HK-2 (cell line): ENCODE measurements at regions not wholly inside any gene's neighbourhood (a gene's known extent, or its start where the extent isn't known, plus 50 kb on each side); places are given as distances from the start of the nearest gene placed in this dataset.
"Not testable (repeated sequence)": the region's sequence is repeated elsewhere in the genome, so short reads cannot be mapped to it uniquely, and the experiment has no call there.

Source experiments
- DNase-seq: peaks from one replicate; pipeline ENCODE4 v3.0.0-alpha.2; 2018; ENCODE audit not compliant: unreplicated experiment

GRCh38 chr3:22759636-22760310 is 443.4 kb upstream of the UBE2E2 start:
- no peak for DNase-seq

GRCh38 chr3:22765679-22766078 is 437.4 kb upstream of the UBE2E2 start:
- no peak for DNase-seq

GRCh38 chr3:22777834-22778233 is 425.3 kb upstream of the UBE2E2 start:
- DNase-seq, result no peak

GRCh38 chr3:22779737-22780136 is 423.4 kb upstream of the UBE2E2 start:
- DNase-seq, result no peak

- no peak for DNase-seq
Measured at GRCh38 chr3:22792533-22792932, 410.6 kb upstream of the UBE2E2 start.

- DNase-seq, result no peak
Measured at GRCh38 chr3:22795917-22796316, 407.2 kb upstream of the UBE2E2 start.

- no peak for DNase-seq
Measured at GRCh38 chr3:22798461-22798860, 404.7 kb upstream of the UBE2E2 start.

GRCh38 chr3:22819209-22819608 is 383.9 kb upstream of the UBE2E2 start:
- DNase-seq, result no peak

GRCh38 chr3:22835041-22835440 is 368.1 kb upstream of the UBE2E2 start:
- no peak for DNase-seq

GRCh38 chr3:22836131-22836530 is 367.0 kb upstream of the UBE2E2 start:
- no peak for DNase-seq

GRCh38 chr3:22843854-22844253 is 359.3 kb upstream of the UBE2E2 start:
- no peak for DNase-seq

- no peak for DNase-seq
Measured at GRCh38 chr3:22846566-22846965, 356.6 kb upstream of the UBE2E2 start.

- DNase-seq, result not testable (repeated sequence)
Measured at GRCh38 chr3:22849583-22849982, 353.5 kb upstream of the UBE2E2 start.

GRCh38 chr3:22856811-22857210 is 346.3 kb upstream of the UBE2E2 start:
- no peak for DNase-seq

GRCh38 chr3:22858486-22858885 is 344.6 kb upstream of the UBE2E2 start:
- DNase-seq, result no peak

GRCh38 chr3:22859618-22860017 is 343.5 kb upstream of the UBE2E2 start:
- DNase-seq, result no peak

GRCh38 chr3:22861426-22861825 is 341.7 kb upstream of the UBE2E2 start:
- DNase-seq, result no peak

GRCh38 chr3:22862111-22862510 is 341.0 kb upstream of the UBE2E2 start:
- no peak for DNase-seq

- not testable (repeated sequence) for DNase-seq
Measured at GRCh38 chr3:22882834-22883233, 320.3 kb upstream of the UBE2E2 start.

GRCh38 chr3:22885039-22885438 is 318.1 kb upstream of the UBE2E2 start:
- no peak for DNase-seq

GRCh38 chr3:22885574-22886341 is 317.4 kb upstream of the UBE2E2 start:
- DNase-seq, result no peak

- no peak for DNase-seq
Measured at GRCh38 chr3:22886439-22887068, 316.6 kb upstream of the UBE2E2 start.
